Stimulated activated CD4-positive, alpha-beta T cell treated with anti-CD3 and anti-CD28 coated beads, Interleukin-15, amount 100 ng/mL, for 48 hours (primary cell): ENCODE measurements at regions not wholly inside any gene's neighbourhood (a gene's known extent, or its start where the extent isn't known, plus 50 kb on each side); places are given as distances from the start of the nearest gene placed in this dataset.

Experiments used
- DNase-seq, 2 donors: peaks; one replicate each; pipeline ENCODE4 v3.0.0-alpha.2; 2020; ENCODE audit warnings: low read depth in 2 of 2

DNA sequence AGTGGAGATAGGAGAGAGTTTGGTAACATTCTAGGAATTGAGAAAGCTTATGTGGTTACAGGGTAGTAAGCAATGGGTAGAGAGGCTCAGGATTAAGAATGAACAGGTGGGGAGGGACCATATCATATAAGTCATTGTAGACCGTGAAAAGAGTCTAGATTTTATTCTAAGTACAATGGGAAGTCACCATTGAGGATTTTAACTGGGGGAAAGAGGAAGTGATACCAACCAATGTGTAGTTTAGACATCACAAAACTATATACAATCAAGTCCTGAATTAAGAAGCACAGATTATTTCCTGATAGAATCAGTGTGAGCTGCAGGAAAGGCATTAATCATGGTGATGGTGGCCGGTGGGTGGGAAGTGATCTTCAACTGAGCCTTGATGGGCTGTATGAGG lies 178.3 kb upstream of the ZIC3 start:
- DNase-seq, result no peak

DNA sequence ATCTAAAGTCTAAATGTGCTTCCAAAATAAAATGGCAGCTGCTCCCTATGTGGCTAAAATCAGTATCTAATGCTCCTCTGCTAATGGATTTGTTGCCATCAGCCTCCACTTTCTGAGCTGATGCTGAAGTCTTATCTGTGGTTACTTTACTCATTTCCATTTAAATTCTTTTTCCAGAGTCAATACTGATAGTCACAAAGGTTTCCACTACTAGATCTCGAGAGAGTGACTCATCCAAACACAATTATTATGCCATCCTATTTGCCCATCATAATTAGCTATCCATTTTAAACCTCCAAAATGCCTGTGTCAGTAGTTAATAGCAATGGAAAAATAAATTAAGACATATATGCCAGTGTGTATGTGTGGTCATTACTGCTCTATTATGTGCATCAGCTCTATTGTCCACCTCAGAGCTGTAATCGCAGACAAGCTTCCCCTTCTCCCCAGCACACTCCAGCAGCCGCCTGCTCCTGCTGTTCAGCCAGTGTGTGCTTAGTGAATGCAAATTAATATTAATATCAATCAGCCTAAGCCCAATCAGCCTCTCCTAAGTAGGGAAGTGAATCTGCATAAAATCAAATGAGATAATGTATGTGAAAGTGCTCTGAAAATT lies 199.8 kb upstream of the ZIC3 start:
- DNase-seq, result no peak

DNA sequence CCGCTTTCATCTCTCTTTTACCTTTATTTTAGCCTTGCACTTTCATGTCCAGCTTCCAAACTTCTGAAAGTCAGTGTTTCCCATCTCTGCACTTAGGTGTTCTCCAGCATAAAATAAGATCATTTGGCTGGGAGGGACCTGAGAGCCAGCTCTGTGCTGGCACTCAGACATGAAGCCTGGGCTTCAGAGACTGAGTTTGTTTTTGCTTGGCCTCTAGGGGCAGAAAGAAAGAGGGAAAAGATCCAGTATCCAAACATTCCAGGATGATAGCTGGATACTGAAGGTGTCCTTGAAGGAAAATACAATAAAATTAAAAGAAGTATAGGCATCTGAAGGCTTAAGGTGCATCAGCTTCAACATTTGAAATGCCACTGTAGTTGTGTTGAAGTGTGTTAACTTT lies 202.4 kb upstream of the ZIC3 start:
- DNase-seq, result no peak

DNA sequence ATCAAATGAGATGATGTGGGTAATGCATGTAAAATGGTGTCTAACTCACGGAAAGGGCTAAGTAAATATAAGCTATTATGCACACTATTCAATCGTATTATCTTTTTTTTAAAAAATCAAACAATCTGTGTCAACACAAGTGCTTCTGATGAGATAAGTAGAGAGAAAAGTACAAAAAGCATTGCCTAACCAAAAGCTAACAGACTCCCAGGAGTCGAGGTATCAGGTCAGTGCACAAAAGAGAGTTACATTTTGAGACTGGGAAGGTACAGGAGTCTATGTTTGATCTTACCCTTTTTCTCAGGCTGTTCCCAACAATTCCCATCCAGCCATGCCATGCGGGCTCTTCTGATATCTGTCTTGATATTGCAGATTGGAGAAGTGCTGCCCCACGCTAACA lies 203.3 kb upstream of the ZIC3 start:
- no peak for DNase-seq

DNA sequence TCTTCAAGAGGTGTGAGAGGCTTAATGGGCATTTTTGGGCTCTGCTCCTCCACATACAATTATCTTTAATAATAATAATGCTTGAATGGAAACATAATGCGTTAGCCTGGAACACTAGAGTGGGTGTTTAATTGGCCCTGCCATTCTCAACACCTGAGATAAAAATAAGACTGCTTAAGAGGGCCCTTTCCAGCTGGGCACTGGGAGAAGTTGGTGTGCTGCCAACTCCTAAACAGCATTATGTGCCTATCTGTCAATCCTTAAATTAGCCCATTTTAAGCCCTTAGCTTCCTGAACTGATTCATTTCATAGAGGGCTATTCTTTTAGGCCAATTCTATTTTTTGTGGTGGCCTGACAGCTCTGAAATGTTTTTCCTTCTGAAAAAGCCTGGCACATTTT lies 211.1 kb upstream of the ZIC3 start:
- no peak for DNase-seq

GRCh38 chrX:137353404-137353803 lies 212.5 kb upstream of the ZIC3 start:
- no peak for DNase-seq

DNA sequence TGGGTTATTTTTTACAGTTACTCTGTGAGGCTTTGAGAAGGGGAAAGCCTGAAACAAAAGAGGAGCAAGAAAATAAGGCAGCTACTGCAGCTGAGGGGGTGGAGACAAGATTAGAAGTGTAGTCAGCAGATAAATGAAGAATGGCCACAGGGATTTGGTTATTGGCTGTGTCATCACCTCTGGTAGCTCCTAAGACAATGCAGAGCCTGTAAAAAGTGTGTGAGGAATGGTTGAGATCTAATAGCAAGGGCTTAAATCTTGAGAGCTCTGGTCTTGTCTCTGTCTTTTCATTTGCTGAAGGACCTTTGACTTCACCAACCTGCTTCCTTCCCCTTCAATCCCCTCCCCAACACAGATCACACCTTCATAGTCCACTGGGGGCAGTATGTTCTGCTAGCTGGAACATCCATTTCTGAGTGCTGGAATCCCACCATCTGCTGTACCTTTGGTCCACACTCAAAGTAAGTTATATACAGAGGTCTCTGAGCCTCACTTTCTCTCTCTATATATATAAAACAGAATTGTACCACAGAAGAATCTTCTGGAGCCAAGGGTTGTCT lies 213.7 kb upstream of the ZIC3 start:
- DNase-seq, result no peak

- no peak for DNase-seq
These were observed 223.0 kb upstream of the ZIC3 start for GRCh38 chrX:137342969-137343368.

DNA sequence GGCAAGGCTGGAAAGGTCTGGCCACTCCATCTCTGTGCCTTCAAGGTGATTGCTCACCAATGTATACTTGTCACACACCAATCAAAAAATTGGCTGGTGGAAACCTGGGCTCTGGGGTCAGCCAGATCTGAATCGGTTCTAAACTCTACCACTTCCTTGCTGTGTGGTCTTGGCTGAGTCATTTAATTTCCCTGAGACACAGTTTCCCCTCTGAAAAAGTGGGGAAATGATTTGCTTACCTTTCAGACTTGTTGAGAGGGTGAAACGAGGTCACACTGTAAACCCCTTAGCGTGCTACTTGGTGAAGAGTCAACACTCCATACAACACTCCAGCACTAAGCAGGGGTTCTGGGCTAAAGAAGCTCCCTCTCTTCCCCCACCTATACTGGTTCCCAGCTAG lies 252.3 kb upstream of the ZIC3 start:
- DNase-seq, result peak; percentile 1 to 4

DNA sequence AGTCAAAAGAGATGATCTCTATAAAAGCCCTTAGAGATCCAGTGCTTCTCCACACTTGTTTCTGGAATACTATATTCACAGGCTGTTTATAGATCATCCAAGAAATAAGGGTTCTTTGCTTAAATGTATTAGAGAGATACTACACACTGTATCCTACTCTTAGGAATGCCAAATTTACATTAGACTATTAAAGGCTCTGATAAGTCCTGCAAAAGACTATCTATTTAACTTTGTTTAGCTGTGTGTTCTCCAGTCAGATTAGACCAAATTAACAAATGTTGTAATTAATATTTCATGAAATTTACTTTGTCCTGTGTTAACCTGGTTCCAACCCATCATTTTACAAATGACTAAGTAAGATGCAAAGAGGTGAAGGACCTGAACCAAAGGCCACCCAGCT lies 260.5 kb upstream of the ZIC3 start:
- no peak for DNase-seq

DNA sequence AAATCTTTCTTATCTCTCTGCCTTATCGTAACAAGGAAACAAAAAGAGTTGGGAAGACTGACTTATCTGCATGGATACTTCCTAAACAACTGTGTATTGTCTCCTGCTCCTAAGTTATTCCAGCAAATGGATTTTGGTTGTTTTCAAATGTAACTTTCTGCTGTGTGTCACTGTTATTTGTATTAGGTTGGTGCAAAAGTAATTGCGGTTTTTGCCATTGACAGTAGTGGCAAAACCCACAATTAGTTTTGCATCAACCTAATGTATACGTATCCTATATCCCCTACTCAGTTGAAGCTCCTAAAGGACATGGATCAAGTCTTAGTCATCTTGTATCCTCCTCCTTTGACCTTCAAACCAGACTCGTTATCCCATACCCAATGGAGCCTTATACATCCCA lies 263.4 kb upstream of the GPR101 start:
- DNase-seq, result no peak

GRCh38 chrX:137290011-137290410 lies 256.2 kb upstream of the GPR101 start:
- DNase-seq, result no peak

- DNase-seq, result no peak
These were observed 253.4 kb upstream of the GPR101 start for GRCh38 chrX:137287191-137287590.

GRCh38 chrX:137286423-137286822 lies 252.6 kb upstream of the GPR101 start:
- no peak for DNase-seq

DNA sequence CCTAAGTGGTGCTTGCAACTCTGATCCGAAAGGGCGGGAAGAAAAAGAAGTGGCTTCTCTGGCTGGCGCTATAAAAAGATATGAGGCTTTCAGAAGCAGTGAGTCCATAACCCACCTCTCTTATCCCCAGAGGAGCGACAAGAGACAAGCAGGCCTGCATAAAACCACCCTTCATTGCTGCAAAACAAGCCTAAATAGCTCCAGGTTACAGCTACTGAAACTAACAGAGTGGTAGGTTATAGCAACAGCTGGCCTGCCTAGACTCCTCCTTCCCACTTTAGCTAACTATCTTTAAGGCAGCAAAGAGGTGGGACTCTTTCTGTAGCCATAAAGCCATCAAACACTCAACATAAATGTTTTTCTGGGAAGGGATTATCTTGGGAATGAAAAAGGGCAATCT lies 245.0 kb upstream of the GPR101 start:
- no peak for DNase-seq

- DNase-seq, result no peak
These were observed 229.6 kb upstream of the GPR101 start for GRCh38 chrX:137263374-137263773.

DNA sequence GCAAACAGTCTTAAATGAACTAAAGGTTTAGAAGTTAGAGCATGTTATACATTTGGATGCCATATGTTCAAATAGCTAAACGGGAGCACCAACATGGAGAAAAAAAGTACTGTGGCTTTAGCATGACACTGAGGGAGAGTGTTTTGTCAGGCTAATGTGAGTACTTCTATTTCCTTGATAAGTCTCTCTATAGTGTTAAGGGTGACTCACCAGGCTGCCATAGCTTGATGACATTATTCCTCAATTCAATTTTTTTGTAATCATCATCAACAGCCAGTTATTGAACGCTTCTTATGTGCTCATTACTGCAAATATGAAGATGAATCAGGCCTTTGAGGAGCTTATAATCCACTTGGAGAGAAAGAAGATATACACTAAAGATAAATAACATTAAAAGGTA lies 211.4 kb upstream of the GPR101 start:
- DNase-seq, result no peak

DNA sequence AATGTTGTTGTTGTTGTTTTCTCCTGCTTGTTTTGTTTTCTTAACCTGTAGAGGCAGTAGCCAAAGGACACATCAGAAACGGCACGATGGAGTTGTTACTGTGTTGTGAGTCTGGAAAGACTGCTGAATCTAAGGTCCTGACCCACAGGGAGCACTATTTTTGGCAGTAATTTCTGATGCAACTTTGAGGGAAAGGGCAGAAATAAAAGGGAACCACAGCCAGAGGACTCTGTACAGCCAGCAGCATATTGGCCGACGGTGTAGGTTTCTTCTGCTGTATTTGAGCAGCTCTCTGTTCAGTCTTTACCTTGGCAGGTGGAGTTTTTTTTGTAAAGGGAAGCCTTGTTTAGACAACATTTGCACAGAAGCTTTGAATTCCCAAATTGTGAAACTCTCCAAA lies 203.0 kb upstream of the GPR101 start:
- DNase-seq, result no peak

- no peak for DNase-seq
These were observed 201.0 kb upstream of the GPR101 start for GRCh38 chrX:137234651-137235402.

- no peak for DNase-seq
These were observed 199.7 kb upstream of the GPR101 start for GRCh38 chrX:137233478-137233877.

GRCh38 chrX:137227151-137227550 lies 193.4 kb upstream of the GPR101 start:
- DNase-seq, result no peak

- no peak for DNase-seq
These were observed 181.7 kb upstream of the GPR101 start for GRCh38 chrX:137215467-137215866.

DNA sequence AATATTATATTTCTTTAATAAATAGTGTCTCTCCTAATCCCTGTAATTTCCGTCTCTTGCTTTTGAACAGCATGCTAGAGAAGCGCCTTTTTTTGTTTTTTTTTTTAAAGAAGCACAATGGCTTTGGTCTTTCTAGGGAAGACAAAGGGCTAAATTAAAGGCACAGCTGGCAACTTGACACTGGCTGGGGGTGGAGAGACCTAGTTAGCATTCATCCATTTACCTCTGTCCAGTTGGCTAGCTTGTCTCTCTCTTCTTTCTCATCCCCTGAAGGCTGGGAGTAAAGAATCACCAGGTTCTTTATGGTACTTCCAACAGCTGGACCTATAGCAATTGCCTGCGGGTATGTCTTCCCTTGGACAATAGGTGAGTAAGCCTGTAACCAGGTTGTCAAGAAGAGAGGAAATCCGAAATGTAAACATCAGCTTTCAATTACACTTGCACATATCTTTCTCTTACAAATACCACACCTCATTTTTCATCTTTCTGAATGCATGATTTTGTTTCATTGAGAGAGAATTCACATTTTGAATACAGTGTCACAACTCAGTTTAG lies 178.4 kb upstream of the GPR101 start:
- no peak for DNase-seq
